NCI-H526 (cell line): ENCODE measurements at regions not wholly inside any gene's neighbourhood (a gene's known extent, or its start where the extent isn't known, plus 50 kb on each side); places are given as distances from the start of the nearest gene placed in this dataset.
"Not testable (repeated sequence)": the region's sequence is repeated elsewhere in the genome, so short reads cannot be mapped to it uniquely, and the experiment has no call there.

Experiments used
- DNase-seq, 2 experiments: peaks; one replicate each; lab custom pipeline; 2025; lab: John Stamatoyannopoulos, UW

- no peak for DNase-seq
Measured at GRCh38 chr4:162469977-162470376, 306.2 kb upstream of the FSTL5 start.

- DNase-seq: not testable (repeated sequence)
Measured at GRCh38 chr4:162465356-162465755, 301.6 kb upstream of the FSTL5 start.

GRCh38 chr4:162461952-162462351, 298.2 kb upstream of the FSTL5 start:
- no peak for DNase-seq

- no peak for DNase-seq
Measured at GRCh38 chr4:162458051-162458450, 294.3 kb upstream of the FSTL5 start.

- no peak for DNase-seq
Measured at GRCh38 chr4:162457071-162457865, 293.5 kb upstream of the FSTL5 start.

- no peak for DNase-seq
Measured at GRCh38 chr4:162456106-162456505, 292.3 kb upstream of the FSTL5 start.

GRCh38 chr4:162450531-162451035, 286.8 kb upstream of the FSTL5 start:
- DNase-seq: no peak

- no peak for DNase-seq
Measured at GRCh38 chr4:162443510-162443909, 279.7 kb upstream of the FSTL5 start.

- no peak for DNase-seq
Measured at GRCh38 chr4:162442128-162442527, 278.3 kb upstream of the FSTL5 start.

- no peak for DNase-seq
Measured at GRCh38 chr4:162422312-162422711, 258.5 kb upstream of the FSTL5 start.

- no peak for DNase-seq
Measured at GRCh38 chr4:162410854-162411253, 247.1 kb upstream of the FSTL5 start.

- DNase-seq: no peak
Measured at GRCh38 chr4:162409048-162409447, 245.2 kb upstream of the FSTL5 start.

GRCh38 chr4:162408309-162408708, 244.5 kb upstream of the FSTL5 start:
- DNase-seq: no peak

- no peak for DNase-seq
Measured at GRCh38 chr4:162406637-162407365, 243.0 kb upstream of the FSTL5 start.

- no peak for DNase-seq
Measured at GRCh38 chr4:162403932-162404331, 240.1 kb upstream of the FSTL5 start.

GRCh38 chr4:162403419-162403818, 239.6 kb upstream of the FSTL5 start:
- no peak for DNase-seq

- DNase-seq: no peak
Measured at GRCh38 chr4:162401021-162401420, 237.2 kb upstream of the FSTL5 start.

- DNase-seq: no peak
Measured at GRCh38 chr4:162392946-162393345, 229.1 kb upstream of the FSTL5 start.

- DNase-seq: no peak
Measured at GRCh38 chr4:162366146-162366545, 202.3 kb upstream of the FSTL5 start.

- DNase-seq: no peak
Measured at GRCh38 chr4:162364651-162365050, 200.9 kb upstream of the FSTL5 start.

GRCh38 chr4:162360369-162361149, 196.8 kb upstream of the FSTL5 start:
- DNase-seq: no peak

GRCh38 chr4:162356181-162356580, 192.4 kb upstream of the FSTL5 start:
- DNase-seq: no peak
